Fibroblast of villous mesenchyme (primary cell): ENCODE measurements at regions not wholly inside any gene's neighbourhood (a gene's known extent, or its start where the extent isn't known, plus 50 kb on each side); places are given as distances from the start of the nearest gene placed in this dataset.

Experiments
- DNase-seq: peaks from one replicate; pipeline ENCODE4 v3.0.0-alpha.2; 2010; ENCODE audit warnings: low read depth
- H3K4me3 ChIP-seq: 2 replicates; pipeline ENCODE4 v1.5.1; 2011; ENCODE audit warnings: low read depth, mild to moderate bottlenecking, low read length
- CTCF ChIP-seq: IDR thresholded peaks from 2 replicates; pipeline ENCODE4 v1.5.1; 2012; ENCODE audit warnings: low read depth, mild to moderate bottlenecking, low read length; ENCODE audit not compliant: insufficient read depth

- no peak for DNase-seq
- no peak overlapping the region for H3K4me3 ChIP-seq
- TF ChIP-seq CTCF: no peak
Measured at GRCh38 chr4:171441300-171441941, 371.8 kb upstream of the GALNTL6 start.

- no peak overlapping the region for H3K4me3 ChIP-seq
- DNase-seq: no peak
- no peak for TF ChIP-seq CTCF
Measured at GRCh38 chr4:171433674-171434073, 379.5 kb upstream of the GALNTL6 start.

GRCh38 chr4:171432536-171432935 lies 380.7 kb upstream of the GALNTL6 start:
- TF ChIP-seq CTCF: no peak
- H3K4me3 ChIP-seq: no peak overlapping the region
- no peak for DNase-seq

GRCh38 chr4:171430495-171430894 lies 382.7 kb upstream of the GALNTL6 start:
- DNase-seq: no peak
- H3K4me3 ChIP-seq: no peak overlapping the region
- no peak for TF ChIP-seq CTCF

GRCh38 chr4:171397175-171397574 lies 416.0 kb upstream of the GALNTL6 start:
- no peak overlapping the region for H3K4me3 ChIP-seq
- no peak for DNase-seq
- no peak for TF ChIP-seq CTCF

GRCh38 chr4:171390626-171391025 lies 422.6 kb upstream of the GALNTL6 start:
- no peak for TF ChIP-seq CTCF
- no peak for DNase-seq
- H3K4me3 ChIP-seq: no peak overlapping the region

GRCh38 chr4:171378323-171378722 lies 434.9 kb upstream of the GALNTL6 start:
- H3K4me3 ChIP-seq: no peak overlapping the region
- DNase-seq: no peak
- TF ChIP-seq CTCF: no peak
